MV-4-11 (cell line): ENCODE measurements at regions not wholly inside any gene's neighbourhood (a gene's known extent, or its start where the extent isn't known, plus 50 kb on each side); places are given as distances from the start of the nearest gene placed in this dataset.
"Not testable (repeated sequence)": the region's sequence is repeated elsewhere in the genome, so short reads cannot be mapped to it uniquely, and the experiment has no call there.

Source experiments
- DNase-seq: peaks from one replicate; lab custom pipeline; 2025; lab: John Stamatoyannopoulos, UW

DNA sequence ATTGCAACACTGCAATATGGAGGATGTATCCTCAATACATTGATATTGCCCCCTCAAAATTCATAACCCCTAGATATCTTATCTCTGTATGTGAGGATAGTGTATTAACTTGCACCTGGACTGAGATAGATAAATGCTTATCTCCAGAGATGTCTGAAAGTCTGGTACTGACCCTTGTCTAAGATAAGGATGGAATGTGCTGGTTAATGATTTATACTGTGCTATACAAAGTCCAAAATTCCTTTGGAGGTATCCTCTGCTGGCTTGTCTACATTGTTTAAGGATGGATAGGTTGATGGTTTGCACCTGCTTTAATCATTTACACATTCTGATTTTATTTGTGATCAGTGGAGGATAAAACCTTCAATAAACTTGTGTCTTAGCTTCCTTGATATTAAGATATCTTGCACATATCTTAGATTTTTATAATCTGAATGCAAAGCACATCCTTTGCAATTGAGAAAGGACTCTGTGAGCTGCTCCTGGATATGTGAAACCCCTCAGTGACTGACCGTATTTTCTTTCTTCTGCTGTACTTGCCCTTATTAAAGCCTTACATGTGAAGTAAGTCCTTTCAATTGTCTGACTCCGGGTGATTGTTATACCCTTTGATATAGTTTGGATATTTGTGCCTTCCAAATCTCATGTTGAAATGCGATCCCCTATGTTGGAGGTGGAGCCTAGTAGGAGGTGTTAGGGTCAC lies 430.3 kb upstream of the MAOA start:
- no peak for DNase-seq

GRCh38 chrX:43238461-43238945 lies 417.6 kb upstream of the MAOA start:
- no peak for DNase-seq

DNA sequence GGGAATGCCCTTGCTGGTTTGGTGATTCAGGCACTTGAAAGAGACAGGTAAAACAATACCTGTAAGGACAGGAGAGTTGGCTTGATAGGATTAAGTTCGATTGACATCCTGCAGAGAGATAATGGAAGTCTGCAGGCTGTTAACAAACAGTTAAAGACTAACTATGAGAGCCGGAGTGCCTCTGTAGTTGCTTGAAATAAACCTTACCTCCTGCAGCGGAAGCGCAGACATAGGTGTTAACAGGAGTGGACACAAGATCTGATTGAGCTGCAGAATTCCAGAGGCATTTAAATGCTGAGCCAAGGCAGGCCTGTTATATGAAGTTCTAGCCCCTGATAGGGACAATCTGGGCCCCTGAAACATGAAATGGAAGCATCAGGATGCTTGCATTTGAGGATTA lies 416.7 kb upstream of the MAOA start:
- DNase-seq: no peak

DNA sequence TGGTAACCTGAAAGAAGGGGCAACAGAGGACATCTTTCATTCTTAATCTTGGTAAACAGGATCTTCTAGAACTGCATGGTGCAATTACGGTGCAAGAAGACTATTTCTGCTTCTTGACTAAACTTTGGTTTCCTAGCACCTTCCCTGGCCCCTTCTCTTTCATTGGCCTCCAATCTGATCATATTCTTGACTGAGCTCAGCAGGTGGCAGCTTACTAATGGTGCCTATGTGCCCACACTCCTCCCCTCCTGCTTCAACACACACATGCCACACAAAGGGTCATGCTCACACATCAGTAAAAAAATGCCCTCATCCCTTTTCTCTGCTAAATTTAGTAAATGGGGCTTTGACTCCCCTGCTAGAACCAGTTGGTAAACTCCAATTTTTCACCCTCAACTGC lies 400.5 kb upstream of the MAOA start:
- no peak for DNase-seq

DNA sequence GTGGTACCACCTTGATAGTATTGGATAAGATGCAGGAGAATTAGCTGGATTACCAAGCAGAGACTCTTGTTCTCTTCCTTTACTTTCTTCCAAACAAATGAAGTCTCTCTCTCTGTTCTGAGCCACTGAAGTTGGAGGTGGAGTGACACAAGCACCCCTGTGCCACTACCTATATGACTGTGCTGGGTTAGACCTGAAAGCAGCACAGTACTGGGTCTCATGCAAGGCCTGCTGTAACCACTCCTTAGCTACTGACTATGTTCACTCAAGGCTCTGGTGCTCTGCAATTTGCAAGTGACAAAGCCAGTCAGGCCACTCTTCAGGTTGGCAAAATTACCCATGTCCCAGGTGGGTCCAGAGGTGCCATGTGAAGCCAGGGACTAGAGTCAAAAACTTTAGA lies 389.6 kb upstream of the MAOA start:
- no peak for DNase-seq

DNA sequence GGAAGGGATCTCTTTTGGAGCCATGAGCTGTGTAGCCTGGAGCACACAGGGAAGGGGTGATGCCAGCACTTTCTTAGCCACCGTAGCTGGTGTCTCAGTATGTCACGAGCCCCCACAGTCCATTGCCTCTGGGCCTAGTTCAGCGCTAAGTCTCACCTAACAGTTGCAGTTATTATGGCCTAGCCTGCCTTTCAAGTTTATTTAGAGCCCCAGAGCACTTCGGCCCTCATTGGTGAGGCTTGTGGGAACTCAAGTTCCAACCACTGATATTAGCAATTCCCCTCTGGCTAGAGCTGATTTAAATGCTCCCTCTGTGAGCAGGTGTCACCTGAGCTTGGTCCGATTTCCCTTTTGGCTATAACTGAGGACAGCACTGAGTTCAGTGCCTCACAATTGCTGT lies 388.4 kb upstream of the MAOA start:
- no peak for DNase-seq

GRCh38 chrX:43269201-43269600 lies 386.9 kb upstream of the MAOA start:
- DNase-seq: no peak

- no peak for DNase-seq
These were observed 378.2 kb upstream of the MAOA start for GRCh38 chrX:43277879-43278278.

- DNase-seq: no peak
These were observed 377.7 kb upstream of the MAOA start for GRCh38 chrX:43278440-43278839.

- DNase-seq: no peak
These were observed 376.7 kb upstream of the MAOA start for GRCh38 chrX:43279341-43279808.

DNA sequence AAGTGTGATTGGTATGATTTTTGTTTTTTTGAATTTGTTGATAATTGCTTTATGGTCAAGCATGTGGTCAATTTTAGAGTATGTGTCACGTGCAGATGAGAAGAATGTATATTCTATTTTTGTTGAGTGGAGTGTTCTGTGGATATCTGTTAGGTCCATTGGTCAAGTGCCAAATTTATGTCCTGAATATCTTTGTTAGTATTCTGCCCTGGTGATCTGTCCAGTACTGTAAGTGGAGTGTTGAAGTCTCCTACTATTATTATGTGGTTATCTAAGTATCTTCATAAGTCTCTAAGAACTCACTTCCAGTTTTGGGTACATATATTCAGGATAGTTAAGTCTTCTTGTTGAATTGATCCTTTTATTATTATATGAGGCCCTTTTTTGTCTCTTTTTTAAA lies 372.9 kb upstream of the MAOA start:
- DNase-seq: no peak

GRCh38 chrX:43311625-43312024 lies 344.5 kb upstream of the MAOA start:
- DNase-seq: not testable (repeated sequence)

DNA sequence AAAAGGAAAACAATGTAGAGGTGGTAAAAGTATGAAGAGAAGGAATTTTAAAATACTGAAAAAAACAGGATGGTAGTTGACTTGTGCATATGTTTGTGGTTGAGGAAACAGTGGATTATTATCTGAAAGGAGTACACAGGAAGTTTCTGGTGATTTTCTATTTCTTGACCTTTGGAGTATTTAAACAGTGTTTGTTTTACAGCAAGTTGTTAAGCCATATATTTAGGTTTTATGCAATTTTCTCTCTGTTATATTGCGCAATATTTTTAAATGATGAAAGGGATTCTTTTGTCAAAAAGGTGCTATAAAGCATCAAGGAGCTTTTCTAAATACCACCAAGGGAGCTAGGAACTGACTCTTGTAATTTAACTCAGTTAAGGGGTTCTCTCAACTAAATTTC lies 343.1 kb upstream of the MAOA start:
- DNase-seq: no peak

- DNase-seq: no peak
These were observed 341.6 kb upstream of the MAOA start for GRCh38 chrX:43314525-43314924.

DNA sequence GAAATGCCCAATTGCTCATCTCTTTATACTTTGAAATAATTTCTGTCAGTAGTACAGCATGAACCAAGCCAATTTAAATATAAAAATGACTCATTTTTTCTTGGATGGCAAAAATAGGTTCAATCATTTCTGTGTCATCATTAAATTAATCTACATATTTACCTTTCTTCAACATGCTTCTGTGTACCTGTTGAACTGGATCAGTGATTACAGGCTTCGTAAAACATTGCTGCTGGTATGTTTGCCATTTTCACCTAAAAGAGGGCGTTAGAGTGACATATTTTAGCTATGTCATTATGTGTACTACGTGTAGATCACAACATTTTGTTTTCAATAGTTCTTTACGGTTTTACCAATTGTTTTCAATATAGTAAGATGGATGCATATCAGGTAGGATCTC lies 340.5 kb upstream of the MAOA start:
- no peak for DNase-seq

GRCh38 chrX:43316146-43316545 lies 340.0 kb upstream of the MAOA start:
- DNase-seq: no peak

GRCh38 chrX:43317378-43317777 lies 338.7 kb upstream of the MAOA start:
- DNase-seq: peak; percentile 0

GRCh38 chrX:43328358-43328946 lies 327.6 kb upstream of the MAOA start:
- no peak for DNase-seq

- no peak for DNase-seq
These were observed 322.6 kb upstream of the MAOA start for GRCh38 chrX:43333543-43333942.

DNA sequence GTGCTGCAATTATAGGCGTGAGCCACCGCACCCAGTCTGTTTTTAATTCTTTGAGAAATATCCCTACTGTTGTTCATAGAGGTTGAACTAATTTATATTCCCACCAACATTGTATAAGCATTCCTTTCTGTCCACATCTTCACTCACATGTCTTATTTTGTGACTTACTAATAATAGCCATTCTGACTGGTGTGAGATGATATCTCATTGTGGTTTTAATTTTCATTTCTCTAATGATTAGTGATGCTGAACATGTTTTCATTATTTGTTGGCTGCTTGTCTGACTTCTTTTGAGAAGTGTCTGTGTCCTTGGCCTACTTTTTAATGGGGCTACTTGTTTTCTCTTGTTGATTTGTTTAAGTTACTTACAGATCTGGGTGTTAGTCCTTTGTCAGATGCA lies 310.9 kb upstream of the MAOA start:
- no peak for DNase-seq

DNA sequence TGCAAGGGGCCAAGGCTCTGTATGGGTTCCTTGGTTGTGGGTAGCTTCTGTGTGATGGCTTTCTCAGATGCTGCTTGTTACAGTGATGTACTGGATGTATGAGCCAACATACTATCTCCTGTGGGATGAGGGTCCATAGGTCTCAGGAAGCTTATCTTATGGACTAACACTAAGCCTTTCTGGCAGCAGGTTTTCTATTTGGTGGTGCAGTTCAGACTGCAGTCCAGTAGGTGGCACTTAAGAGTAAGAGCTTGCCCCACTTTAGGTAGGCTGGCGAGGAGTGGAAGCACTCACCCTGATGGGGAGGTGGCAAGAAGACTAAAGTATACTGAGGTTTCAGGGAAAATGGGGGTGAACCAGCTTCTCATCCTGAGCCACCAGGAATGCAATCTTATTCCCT lies 306.7 kb upstream of the MAOA start:
- peak; percentile 0 for DNase-seq

DNA sequence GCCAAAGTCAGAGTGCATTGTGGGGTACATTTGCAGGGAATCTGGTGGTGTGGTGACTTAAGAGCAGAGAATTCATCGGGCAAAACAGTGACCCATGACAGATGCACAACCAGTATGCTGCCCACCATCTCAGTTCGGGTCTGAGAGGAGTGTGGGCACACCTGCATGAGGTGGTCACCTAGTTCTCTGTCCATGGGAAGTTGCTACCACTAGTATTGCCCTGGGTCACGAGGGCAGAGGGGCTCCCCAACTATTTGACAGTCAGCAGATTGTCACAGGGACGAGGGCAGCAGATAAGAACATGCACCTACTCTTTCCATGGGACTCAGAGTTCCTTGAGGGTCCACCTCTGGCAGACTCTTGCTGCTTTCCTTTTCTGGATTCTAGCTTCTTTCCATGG lies 305.2 kb upstream of the MAOA start:
- DNase-seq: no peak

- no peak for DNase-seq
These were observed 298.4 kb upstream of the MAOA start for GRCh38 chrX:43357741-43358140.

- no peak for DNase-seq
These were observed 283.1 kb upstream of the MAOA start for GRCh38 chrX:43373032-43373431.
